ENCODE measurements at regions not wholly inside any gene's neighbourhood (a gene's known extent, or its start where the extent isn't known, plus 50 kb on each side); places are given as distances from the start of the nearest gene placed in this dataset.

GRCh38 chr22:26887456-26887855, 230.1 kb downstream of the MIAT start:
- Histone ChIP-seq H3K9ac (ENCODE audit: low read length) (no peak overlapping the region), H3K4me2 (ENCODE audit: low read length) (no peak overlapping the region), H3K36me3 (ENCODE audit: insufficient read depth, low read length) (no peaks in the 10 kb centered on the region), H3K4me1 (ENCODE audit: insufficient read depth, low read length, severe bottlenecking) (no peaks in the 10 kb centered on the region), H3K27me3 (ENCODE audit: insufficient read depth, low read length) (no peaks in the 10 kb centered on the region), H3K27ac (ENCODE audit: low read depth, low read length, poor library complexity, severe bottlenecking) (no peak overlapping the region), H3K79me2 (ENCODE audit: insufficient read depth, low read length) (no peaks in the 10 kb centered on the region), H4K20me1 (ENCODE audit: insufficient read depth, low read length) (no peaks in the 10 kb centered on the region), H3K9me3 (ENCODE audit: low read length) (no peaks in the 10 kb centered on the region), H3K9me2 (ENCODE audit: low read depth, low read length) (no peaks in the 10 kb centered on the region), H3F3A (ENCODE audit: insufficient read depth, low read length) (no peaks in the 10 kb centered on the region), H3K4me3 (ENCODE audit: low read depth, low read length, poor library complexity, severe bottlenecking) (no peak overlapping the region), H2AFZ (ENCODE audit: low read length) (no peak overlapping the region)
- TF ChIP-seq CTCF (IDR thresholded peaks at IDR 0.05; ENCODE audit: low read length) = no peak
- TF ChIP-seq EZH2 (IDR thresholded peaks at IDR 0.05; ENCODE audit: borderline replicate concordance, low read length) = no peak

- Histone ChIP-seq H3K79me2 (ENCODE audit: insufficient read depth, low read length) (no peaks in the 10 kb centered on the region), H2AFZ (ENCODE audit: low read length) (no peak overlapping the region), H3K9ac (ENCODE audit: low read length) (no peak overlapping the region), H3K4me3 (ENCODE audit: low read depth, low read length, poor library complexity, severe bottlenecking) (no peak overlapping the region), H3K9me2 (ENCODE audit: low read depth, low read length) (no peaks in the 10 kb centered on the region), H3K9me3 (ENCODE audit: low read length) (no peaks in the 10 kb centered on the region), H3K4me2 (ENCODE audit: low read length) (no peak overlapping the region), H3K27ac (ENCODE audit: low read depth, low read length, poor library complexity, severe bottlenecking) (no peak overlapping the region), H3K27me3 (ENCODE audit: insufficient read depth, low read length) (peaks cover 3% of the 10 kb centered on the region; the same call in 1 of the 2 replicates), H3K36me3 (ENCODE audit: insufficient read depth, low read length) (no peaks in the 10 kb centered on the region), H3K4me1 (ENCODE audit: insufficient read depth, low read length, severe bottlenecking) (no peaks in the 10 kb centered on the region), H3F3A (ENCODE audit: insufficient read depth, low read length) (no peaks in the 10 kb centered on the region), H4K20me1 (ENCODE audit: insufficient read depth, low read length) (no peaks in the 10 kb centered on the region)
- no peak for TF ChIP-seq EZH2 (IDR thresholded peaks at IDR 0.05; ENCODE audit: borderline replicate concordance, low read length)
These were observed 230.5 kb downstream of the MIAT start for GRCh38 chr22:26887916-26888315.

DNA sequence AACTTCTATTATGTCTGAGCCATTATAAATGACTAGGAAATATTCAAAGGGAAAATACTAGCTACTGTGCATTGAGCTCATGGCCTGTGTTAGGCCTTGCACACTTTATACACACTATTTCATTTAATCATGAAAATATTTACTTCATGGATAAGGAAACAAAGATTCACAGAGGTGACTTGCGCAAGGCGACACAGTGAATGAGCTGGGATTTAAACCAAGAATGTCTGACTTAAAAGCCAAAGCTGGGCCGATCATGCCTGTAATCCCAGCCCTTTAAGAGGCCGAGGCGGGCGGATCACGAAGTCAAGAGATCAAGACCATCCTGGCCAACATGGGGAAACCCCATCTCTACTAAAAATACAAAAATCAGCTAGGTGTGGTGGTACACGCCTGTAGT, 231.5 kb downstream of the MIAT start:
- H4K20me1 ChIP-seq (ENCODE audit: insufficient read depth, low read length) = no peaks in the 10 kb centered on the region
- H3K36me3 ChIP-seq (ENCODE audit: insufficient read depth, low read length) = no peaks in the 10 kb centered on the region
- no peaks in the 10 kb centered on the region for H3K9me3 ChIP-seq (ENCODE audit: low read length)
- H3K27ac ChIP-seq (ENCODE audit: low read depth, low read length, poor library complexity, severe bottlenecking) = no peak overlapping the region
- H3K27me3 ChIP-seq (ENCODE audit: insufficient read depth, low read length) = peaks cover 10% of the 10 kb centered on the region; the same call in 1 of the 2 replicates
- TF ChIP-seq CTCF (IDR thresholded peaks at IDR 0.05; ENCODE audit: low read length) (no peak), EZH2 (IDR thresholded peaks at IDR 0.05; ENCODE audit: borderline replicate concordance, low read length) (no peak)
- H3K4me1 ChIP-seq (ENCODE audit: insufficient read depth, low read length, severe bottlenecking) = no peaks in the 10 kb centered on the region
- no peaks in the 10 kb centered on the region for H3F3A ChIP-seq (ENCODE audit: insufficient read depth, low read length)
- no peaks in the 10 kb centered on the region for H3K9me2 ChIP-seq (ENCODE audit: low read depth, low read length)
- H3K9ac ChIP-seq (ENCODE audit: low read length) = no peak overlapping the region
- H3K79me2 ChIP-seq (ENCODE audit: insufficient read depth, low read length) = no peaks in the 10 kb centered on the region
- H3K4me3 ChIP-seq (ENCODE audit: low read depth, low read length, poor library complexity, severe bottlenecking) = no peak overlapping the region
- no peak overlapping the region for H3K4me2 ChIP-seq (ENCODE audit: low read length)
- no peak overlapping the region for H2AFZ ChIP-seq (ENCODE audit: low read length)

- Histone ChIP-seq H2AFZ (ENCODE audit: low read length) (no peak overlapping the region), H3K9ac (ENCODE audit: low read length) (no peak overlapping the region), H3K27me3 (ENCODE audit: insufficient read depth, low read length) (peaks cover 10% of the 10 kb centered on the region; the same call in 1 of the 2 replicates), H3F3A (ENCODE audit: insufficient read depth, low read length) (no peaks in the 10 kb centered on the region), H3K36me3 (ENCODE audit: insufficient read depth, low read length) (no peaks in the 10 kb centered on the region), H3K9me3 (ENCODE audit: low read length) (no peaks in the 10 kb centered on the region), H3K9me2 (ENCODE audit: low read depth, low read length) (no peaks in the 10 kb centered on the region), H3K27ac (ENCODE audit: low read depth, low read length, poor library complexity, severe bottlenecking) (no peak overlapping the region), H3K4me1 (ENCODE audit: insufficient read depth, low read length, severe bottlenecking) (no peaks in the 10 kb centered on the region), H3K4me2 (ENCODE audit: low read length) (no peak overlapping the region), H4K20me1 (ENCODE audit: insufficient read depth, low read length) (no peaks in the 10 kb centered on the region), H3K4me3 (ENCODE audit: low read depth, low read length, poor library complexity, severe bottlenecking) (no peak overlapping the region), H3K79me2 (ENCODE audit: insufficient read depth, low read length) (no peaks in the 10 kb centered on the region)
- TF ChIP-seq EZH2 (IDR thresholded peaks at IDR 0.05; ENCODE audit: borderline replicate concordance, low read length) (no peak), CTCF (IDR thresholded peaks at IDR 0.05; ENCODE audit: low read length) (no peak)
These were observed 232.4 kb downstream of the MIAT start for GRCh38 chr22:26889802-26890201.

Data from OCI-LY1 (cell line).